DND-41 (cell line): ENCODE measurements at regions not wholly inside any gene's neighbourhood (a gene's known extent, or its start where the extent isn't known, plus 50 kb on each side); places are given as distances from the start of the nearest gene placed in this dataset.

Experiments
- CTCF ChIP-seq: IDR thresholded peaks from 2 replicates; pipeline ENCODE4 v1.5.1; 2012; ENCODE audit warnings: borderline replicate concordance, low read length, moderate library complexity, mild to moderate bottlenecking; ENCODE audit not compliant: poor library complexity, severe bottlenecking; ENCODE audit errors: extremely low read depth
- EZH2 ChIP-seq: IDR thresholded peaks from 3 replicates; pipeline ENCODE4 v1.6.1; 2012; ENCODE audit warnings: borderline replicate concordance, low read depth, mild to moderate bottlenecking, moderate library complexity, low read length, inconsistent platforms; ENCODE audit not compliant: severe bottlenecking

GRCh38 chr9:32306006-32306405, 78.4 kb upstream of the ACO1 start:
- TF ChIP-seq CTCF: no peak
- TF ChIP-seq EZH2: no peak
